Gastrocnemius medialis (tissue), 4 donors: ENCODE measurements at regions not wholly inside any gene's neighbourhood (a gene's known extent, or its start where the extent isn't known, plus 50 kb on each side); places are given as distances from the start of the nearest gene placed in this dataset.

Experiments
- POLR2A ChIP-seq, 2 donors: fragments of 450-650 bp; IDR thresholded peaks; one replicate each; pipeline ENCODE4 v1.6.1; 2017; ENCODE audit warnings: antibody characterized with exemption in 2 of 2, mild to moderate bottlenecking in 2 of 2, moderate library complexity in 2 of 2
- TF ChIP-seq, protein P1 (sequence below), 5 experiments: fragments of 450-650 bp in 3 of 5; fragments of 200-600 bp in 2 of 5; sonication (generic) in 2 of 5; IDR thresholded peaks in 4 of 5; conservative IDR thresholded peaks in 1 of 5; 1 replicate in 4 of 5; 2 replicates in 1 of 5; pipeline ENCODE4 v1.5.1; 2016 to 2019; ENCODE audit warnings: antibody characterized with exemption in 5 of 5, mild to moderate bottlenecking in 3 of 5, moderate library complexity in 3 of 5

DNA sequence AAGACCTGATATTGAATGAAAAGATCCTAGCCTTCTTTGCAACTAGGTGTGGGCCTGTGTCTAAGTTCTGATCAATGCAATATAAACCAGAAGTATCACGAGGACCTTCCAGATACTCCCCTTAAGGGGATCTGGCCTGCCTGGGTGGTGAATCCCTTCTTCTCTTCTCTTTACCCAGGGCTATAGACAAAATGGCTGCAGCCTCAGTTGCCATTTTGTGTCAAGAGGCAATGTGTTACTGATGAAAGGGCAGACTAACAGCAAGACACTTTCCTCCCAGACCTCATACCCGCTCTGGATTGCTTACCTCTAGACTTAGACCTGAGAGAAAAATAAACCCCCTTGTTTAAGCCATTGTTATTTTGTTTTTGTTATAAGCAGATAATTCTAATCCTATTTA is 84.5 kb upstream of the CHD6 start:
- TF ChIP-seq, protein P1, sequence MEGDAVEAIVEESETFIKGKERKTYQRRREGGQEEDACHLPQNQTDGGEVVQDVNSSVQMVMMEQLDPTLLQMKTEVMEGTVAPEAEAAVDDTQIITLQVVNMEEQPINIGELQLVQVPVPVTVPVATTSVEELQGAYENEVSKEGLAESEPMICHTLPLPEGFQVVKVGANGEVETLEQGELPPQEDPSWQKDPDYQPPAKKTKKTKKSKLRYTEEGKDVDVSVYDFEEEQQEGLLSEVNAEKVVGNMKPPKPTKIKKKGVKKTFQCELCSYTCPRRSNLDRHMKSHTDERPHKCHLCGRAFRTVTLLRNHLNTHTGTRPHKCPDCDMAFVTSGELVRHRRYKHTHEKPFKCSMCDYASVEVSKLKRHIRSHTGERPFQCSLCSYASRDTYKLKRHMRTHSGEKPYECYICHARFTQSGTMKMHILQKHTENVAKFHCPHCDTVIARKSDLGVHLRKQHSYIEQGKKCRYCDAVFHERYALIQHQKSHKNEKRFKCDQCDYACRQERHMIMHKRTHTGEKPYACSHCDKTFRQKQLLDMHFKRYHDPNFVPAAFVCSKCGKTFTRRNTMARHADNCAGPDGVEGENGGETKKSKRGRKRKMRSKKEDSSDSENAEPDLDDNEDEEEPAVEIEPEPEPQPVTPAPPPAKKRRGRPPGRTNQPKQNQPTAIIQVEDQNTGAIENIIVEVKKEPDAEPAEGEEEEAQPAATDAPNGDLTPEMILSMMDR (IDR thresholded peaks at IDR 0.05 in 4 of 5, conservative IDR thresholded peaks at IDR 0.05 in 1 of 5), result no peak
- TF ChIP-seq POLR2A (IDR thresholded peaks at IDR 0.05), result no peak
